D721Med (cell line): ENCODE measurements at regions not wholly inside any gene's neighbourhood (a gene's known extent, or its start where the extent isn't known, plus 50 kb on each side); places are given as distances from the start of the nearest gene placed in this dataset.
A peak's percentile ranks its signal among the peaks of the same experiment; 100 is the strongest.

Source experiments
- DNase-seq: peaks from one replicate; pipeline ENCODE4 v3.0.0; 2011; ENCODE audit warnings: low spot score; ENCODE audit not compliant: insufficient read length
- FAIRE-seq: peaks from 2 replicates; lab custom pipeline; 2011; peaks lifted over from hg19 to GRCh38; lab: Jason Lieb, UNC
- CTCF ChIP-seq: IDR thresholded peaks from 2 replicates; pipeline ENCODE4 v1.5.1; 2012; ENCODE audit warnings: mild to moderate bottlenecking, control low read depth; ENCODE audit not compliant: insufficient read depth; ENCODE audit errors: missing control alignments

GRCh38 chrX:74171465-74171864 lies 132.5 kb upstream of the ZCCHC13 start:
- DNase-seq (no peak), FAIRE-seq (no peak)
- no peak for TF ChIP-seq CTCF

GRCh38 chrX:74162199-74162598 lies 141.8 kb upstream of the ZCCHC13 start:
- DNase-seq (no peak), FAIRE-seq (no peak)
- TF ChIP-seq CTCF = no peak

- DNase-seq = no peak
These were observed 143.2 kb upstream of the ZCCHC13 start for GRCh38 chrX:74160816-74161215.

GRCh38 chrX:74160358-74160757 lies 143.6 kb upstream of the ZCCHC13 start:
- FAIRE-seq (no peak), DNase-seq (no peak)
- no peak for TF ChIP-seq CTCF

More at GRCh38 chrX:74160816-74161215, 143.2 kb upstream of the ZCCHC13 start:
- TF ChIP-seq CTCF = no peak
- no peak for FAIRE-seq

GRCh38 chrX:74147439-74147838 lies 156.5 kb upstream of the ZCCHC13 start:
- FAIRE-seq (no peak), DNase-seq (no peak)
- TF ChIP-seq CTCF = no peak

GRCh38 chrX:74138943-74139342 lies 165.0 kb upstream of the ZCCHC13 start:
- DNase-seq (no peak), FAIRE-seq (no peak)
- TF ChIP-seq CTCF = no peak

- peak; percentile 59 for TF ChIP-seq CTCF
- FAIRE-seq (peak; percentile 90), DNase-seq (peak; percentile 17)
These were observed 170.7 kb upstream of the ZCCHC13 start for GRCh38 chrX:74133156-74133796.
